ENCODE measurements at regions not wholly inside any gene's neighbourhood (a gene's known extent, or its start where the extent isn't known, plus 50 kb on each side); places are given as distances from the start of the nearest gene placed in this dataset.
"Not testable (repeated sequence)": the region's sequence is repeated elsewhere in the genome, so short reads cannot be mapped to it uniquely, and the experiment has no call there.

GRCh38 chr15:24381103-24381502 is 294.5 kb upstream of the NPAP1 start:
- not testable (repeated sequence) for H3K4me2 ChIP-seq (ENCODE audit: insufficient read depth, insufficient read length, low read length); H3K27me3 Mint-ChIP-seq (ENCODE audit: low read depth); H3K23ac ChIP-seq (ENCODE audit: insufficient read length, low read depth, low read length); H2BK15ac ChIP-seq (ENCODE audit: low read depth, low read length); H4K91ac ChIP-seq (ENCODE audit: insufficient read length, low read depth, low read length); H3T11ph ChIP-seq (ENCODE audit: low read length); H4K8ac ChIP-seq (replicated peaks; ENCODE audit: insufficient read length, low read depth, low read length); H3K4me3 Mint-ChIP-seq; H3K4me1 ChIP-seq (ENCODE audit: insufficient read depth, low read length); H4K20me1 ChIP-seq (ENCODE audit: control insufficient read depth, insufficient read depth, insufficient read length); H3K36me3 Mint-ChIP-seq (ENCODE audit: insufficient read depth in 1 of 3, low read depth in 3 of 3); H2AK5ac ChIP-seq (ENCODE audit: insufficient read length, low read length); H3K18ac ChIP-seq (ENCODE audit: insufficient read length, low read depth, low read length); H3K79me1 ChIP-seq (ENCODE audit: insufficient read depth, low read depth, low read length, poor library complexity, severe bottlenecking); H3K4me1 Mint-ChIP-seq; H2BK12ac ChIP-seq (ENCODE audit: insufficient read length, low read depth, low read length); H3K4ac ChIP-seq (ENCODE audit: low read depth, low read length); H2AFZ ChIP-seq (ENCODE audit: low read length); H2BK5ac ChIP-seq (ENCODE audit: insufficient read length, low read length); H3K14ac ChIP-seq (ENCODE audit: insufficient read depth, low read length); H4K5ac ChIP-seq (ENCODE audit: insufficient read length, low read depth, low read length); H3K79me2 ChIP-seq (ENCODE audit: insufficient read depth, low read length); DNase-seq; H3K23me2 ChIP-seq (ENCODE audit: insufficient read length, low read depth, low read length, poor library complexity, severe bottlenecking); H3K27ac ChIP-seq (ENCODE audit: insufficient read length, low read depth, low read length); H3K56ac ChIP-seq (ENCODE audit: insufficient read length, low read depth, low read length); H2BK20ac ChIP-seq (ENCODE audit: low read depth, low read length, poor library complexity, severe bottlenecking); H3K27me3 ChIP-seq (ENCODE audit: insufficient read depth, low read length); H3K27ac Mint-ChIP-seq; H2BK120ac ChIP-seq (ENCODE audit: low read depth, low read length, poor library complexity, severe bottlenecking); H3K9ac ChIP-seq (ENCODE audit: extremely low read depth, insufficient read length, low read length)
- WGBS (ENCODE audit: extremely low coverage, insufficient read length, low lambda C conversion rate), result no CpG with 5 or more reads among the region's 3 CpGs
- H3K9me3 Mint-ChIP-seq, result peaks cover 65 to 67% of the 10 kb centered on the region in 2 experiments
- peaks cover 12% of the 10 kb centered on the region for H3K9me3 ChIP-seq (ENCODE audit: control insufficient read depth, low read depth, low read length)

GRCh38 chr15:24385258-24385657 is 290.3 kb upstream of the NPAP1 start:
- H3K9me3 ChIP-seq (ENCODE audit: control insufficient read depth, low read depth, low read length); H3K4ac ChIP-seq (ENCODE audit: low read depth, low read length); H2BK5ac ChIP-seq (ENCODE audit: insufficient read length, low read length); H3K4me1 ChIP-seq (ENCODE audit: insufficient read depth, low read length); H3K23me2 ChIP-seq (ENCODE audit: insufficient read length, low read depth, low read length, poor library complexity, severe bottlenecking); H3K36me3 Mint-ChIP-seq (ENCODE audit: insufficient read depth in 1 of 3, low read depth in 3 of 3); H3K4me1 Mint-ChIP-seq; H3K14ac ChIP-seq (ENCODE audit: insufficient read depth, low read length); H3K23ac ChIP-seq (ENCODE audit: insufficient read length, low read depth, low read length); DNase-seq; H3K18ac ChIP-seq (ENCODE audit: insufficient read length, low read depth, low read length); H3K4me3 Mint-ChIP-seq; H2BK15ac ChIP-seq (ENCODE audit: low read depth, low read length); H3T11ph ChIP-seq (ENCODE audit: low read length); H3K27me3 Mint-ChIP-seq (ENCODE audit: low read depth); H2AK5ac ChIP-seq (ENCODE audit: insufficient read length, low read length); H2BK12ac ChIP-seq (ENCODE audit: insufficient read length, low read depth, low read length); H3K9ac ChIP-seq (ENCODE audit: extremely low read depth, insufficient read length, low read length); H2BK20ac ChIP-seq (ENCODE audit: low read depth, low read length, poor library complexity, severe bottlenecking); H3K4me2 ChIP-seq (ENCODE audit: insufficient read depth, insufficient read length, low read length); H4K5ac ChIP-seq (ENCODE audit: insufficient read length, low read depth, low read length); H3K27me3 ChIP-seq (ENCODE audit: insufficient read depth, low read length); H4K91ac ChIP-seq (ENCODE audit: insufficient read length, low read depth, low read length); H3K56ac ChIP-seq (ENCODE audit: insufficient read length, low read depth, low read length); H4K8ac ChIP-seq (replicated peaks; ENCODE audit: insufficient read length, low read depth, low read length); H3K27ac Mint-ChIP-seq; H3K27ac ChIP-seq (ENCODE audit: insufficient read length, low read depth, low read length); H3K79me2 ChIP-seq (ENCODE audit: insufficient read depth, low read length); H3K79me1 ChIP-seq (ENCODE audit: insufficient read depth, low read depth, low read length, poor library complexity, severe bottlenecking); H2BK120ac ChIP-seq (ENCODE audit: low read depth, low read length, poor library complexity, severe bottlenecking); H4K20me1 ChIP-seq (ENCODE audit: control insufficient read depth, insufficient read depth, insufficient read length); H2AFZ ChIP-seq (ENCODE audit: low read length): not testable (repeated sequence)
- no CpG with 5 or more reads among the region's 2 CpGs for WGBS (ENCODE audit: extremely low coverage, insufficient read length, low lambda C conversion rate)
- peaks cover 46 to 56% of the 10 kb centered on the region in 2 experiments for H3K9me3 Mint-ChIP-seq
